ENCODE measurements at regions not wholly inside any gene's neighbourhood (a gene's known extent, or its start where the extent isn't known, plus 50 kb on each side); places are given as distances from the start of the nearest gene placed in this dataset.

GRCh38 chr16:51924744-51925143 is 622.2 kb downstream of the TOX3 start:
- no peak for DNase-seq (ENCODE audit: low spot score)

- DNase-seq (ENCODE audit: low spot score): no peak
Observed at GRCh38 chr16:51922476-51922875, 624.5 kb downstream of the TOX3 start.

- no peak for DNase-seq (ENCODE audit: low spot score)
Observed at GRCh38 chr16:51919736-51920135, 627.2 kb downstream of the TOX3 start.

GRCh38 chr16:51916814-51917213 is 630.1 kb downstream of the TOX3 start:
- no peak for DNase-seq (ENCODE audit: low spot score)

GRCh38 chr16:51916231-51916630 is 630.7 kb downstream of the TOX3 start:
- no peak for DNase-seq (ENCODE audit: low spot score)

GRCh38 chr16:51907680-51908079 is 639.3 kb downstream of the TOX3 start:
- no peak for DNase-seq (ENCODE audit: low spot score)

- DNase-seq (ENCODE audit: low spot score): no peak
Observed at GRCh38 chr16:51900221-51900780, 646.6 kb downstream of the TOX3 start.

- no peak for DNase-seq (ENCODE audit: low spot score)
Observed at GRCh38 chr16:51898872-51899271, 648.1 kb downstream of the TOX3 start.

- no peak for DNase-seq (ENCODE audit: low spot score)
Observed at GRCh38 chr16:51896013-51896412, 650.9 kb downstream of the TOX3 start.

- no peak for DNase-seq (ENCODE audit: low spot score)
Observed at GRCh38 chr16:51892293-51893007, 654.5 kb downstream of the TOX3 start.

GRCh38 chr16:51888534-51888933 is 658.4 kb downstream of the TOX3 start:
- DNase-seq (ENCODE audit: low spot score): no peak

- DNase-seq (ENCODE audit: low spot score): no peak
Observed at GRCh38 chr16:51888016-51888415, 658.9 kb downstream of the TOX3 start.

GRCh38 chr16:51886456-51886855 is 660.5 kb downstream of the TOX3 start:
- no peak for DNase-seq (ENCODE audit: low spot score)

GRCh38 chr16:51884773-51885172 is 662.2 kb downstream of the TOX3 start:
- no peak for DNase-seq (ENCODE audit: low spot score)

GRCh38 chr16:51881731-51882130 is 665.2 kb downstream of the TOX3 start:
- DNase-seq (ENCODE audit: low spot score): no peak

- DNase-seq (ENCODE audit: low spot score): no peak
Observed at GRCh38 chr16:51880776-51881175, 666.2 kb downstream of the TOX3 start.

- no peak for DNase-seq (ENCODE audit: low spot score)
Observed at GRCh38 chr16:51877686-51878085, 669.3 kb downstream of the TOX3 start.

GRCh38 chr16:51876934-51877333 is 670.0 kb downstream of the TOX3 start:
- no peak for DNase-seq (ENCODE audit: low spot score)

- no peak for DNase-seq (ENCODE audit: low spot score)
Observed at GRCh38 chr16:51876601-51876875, 670.4 kb downstream of the TOX3 start.

- no peak for DNase-seq (ENCODE audit: low spot score)
Observed at GRCh38 chr16:51875834-51876600, 670.9 kb downstream of the TOX3 start.

- DNase-seq (ENCODE audit: low spot score): no peak
Observed at GRCh38 chr16:51872524-51872923, 674.4 kb downstream of the TOX3 start.

- DNase-seq (ENCODE audit: low spot score): no peak
Observed at GRCh38 chr16:51870296-51870854, 676.6 kb downstream of the TOX3 start.

All from mesenteric fat pad (tissue), 1 donor.